Lower leg skin (tissue), 3 donors: ENCODE measurements at regions not wholly inside any gene's neighbourhood (a gene's known extent, or its start where the extent isn't known, plus 50 kb on each side); places are given as distances from the start of the nearest gene placed in this dataset.

Source experiments
- CTCF ChIP-seq, 3 donors: fragments of 450-650 bp; IDR thresholded peaks; one replicate each; pipeline ENCODE4 v1.5.1; 2016; ENCODE audit warnings: antibody characterized with exemption in 3 of 3, mild to moderate bottlenecking in 3 of 3, moderate library complexity in 2 of 3
- POLR2A ChIP-seq, 2 donors: fragments of 450-650 bp; IDR thresholded peaks; one replicate each; pipeline ENCODE4 v1.6.1; 2016 to 2017; ENCODE audit warnings: antibody characterized with exemption in 2 of 2, mild to moderate bottlenecking in 1 of 2, moderate library complexity in 1 of 2

- TF ChIP-seq POLR2A (IDR thresholded peaks at IDR 0.05), result no peak
- TF ChIP-seq CTCF (IDR thresholded peaks at IDR 0.05), result no peak
Observed at GRCh38 chr7:82507976-82508677, 64.5 kb upstream of the CACNA2D1 start.
